H1 (cell line): ENCODE measurements at regions not wholly inside any gene's neighbourhood (a gene's known extent, or its start where the extent isn't known, plus 50 kb on each side); places are given as distances from the start of the nearest gene placed in this dataset.

Experiments used
- CTCF ChIA-PET: fragments of 300-600 bp; sonication (Branson Sonifier 250); formaldehyde crosslinking; loops from one replicate; lab custom pipeline; 2021; ENCODE audit not compliant: partially characterized antibody; lab: Charles Lee
- POLR2A ChIA-PET: fragments of 300-600 bp; sonication (Branson Sonifier 250); formaldehyde crosslinking; loops from one replicate; lab custom pipeline; 2021; ENCODE audit warnings: inconsistent platforms; ENCODE audit not compliant: partially characterized antibody; lab: Charles Lee
- DNase-seq, 2 experiments: peaks; one replicate each; pipeline versions ENCODE4 v3.0.0 to v3.0.0-alpha.2; 2010 to 2022; ENCODE audit warnings: low spot score in 2 of 2, low read depth in 1 of 2, mixed read lengths in 1 of 2
- FAIRE-seq: peaks from 2 replicates; lab custom pipeline; 2011; peaks lifted over from hg19 to GRCh38; lab: Jason Lieb, UNC
- H2AFZ ChIP-seq: 2 replicates; pipeline ENCODE4 v1.8.1; 2012; ENCODE audit warnings: low read length, inconsistent platforms
- H2AK5ac ChIP-seq: 2 replicates; pipeline ENCODE4 v1.6.1; 2013; ENCODE audit warnings: low read depth, low read length
- H2BK120ac ChIP-seq: replicated peaks from 2 replicates; pipeline ENCODE3; 2013; ENCODE audit warnings: low read depth, low read length, inconsistent platforms
- H2BK12ac ChIP-seq: 2 replicates; pipeline ENCODE4 v1.6.1; 2013; ENCODE audit warnings: low read depth, low read length
- H2BK15ac ChIP-seq: 2 replicates; pipeline ENCODE4 v1.6.1; 2013; ENCODE audit warnings: low read length
- H2BK20ac ChIP-seq: 2 replicates; pipeline ENCODE4 v1.6.1; 2013; ENCODE audit warnings: low read length
- H2BK5ac ChIP-seq: 2 replicates; pipeline ENCODE4 v1.6.1; 2013; ENCODE audit warnings: low read depth, low read length
- H3K14ac ChIP-seq: 2 replicates; pipeline ENCODE4 v1.6.1; 2013; ENCODE audit warnings: inconsistent platforms; ENCODE audit not compliant: insufficient read length
- H3K18ac ChIP-seq: 2 replicates; pipeline ENCODE4 v1.6.1; 2013; ENCODE audit warnings: low read length; ENCODE audit errors: extremely low read depth
- H3K23ac ChIP-seq: 2 replicates; pipeline ENCODE4 v1.6.1; 2013; ENCODE audit warnings: inconsistent platforms; ENCODE audit not compliant: insufficient read length
- H3K23me2 ChIP-seq: 2 replicates; pipeline ENCODE4 v1.6.1; 2013; ENCODE audit warnings: low read depth, low read length
- H3K27ac ChIP-seq: 2 replicates; pipeline ENCODE4 v1.6.1; 2011; ENCODE audit warnings: low read depth, low read length, inconsistent platforms
- H3K27me3 ChIP-seq, 4 experiments: replicated peaks in 1 of 4; 1 replicate in 1 of 4; 2 replicates in 3 of 4; pipeline versions ENCODE4 v1.6.1 to v1.8.1; 2011 to 2013; ENCODE audit warnings: low read length in 3 of 4, mild to moderate bottlenecking in 3 of 4, inconsistent platforms in 2 of 4, mixed read lengths in 2 of 4, moderate library complexity in 1 of 4; ENCODE audit not compliant: control insufficient read depth in 3 of 4, insufficient read depth in 3 of 4; ENCODE audit errors: extremely low read depth in 1 of 4
- H3K36me3 ChIP-seq, 4 experiments: 2 replicates each; pipeline versions ENCODE4 v1.6.1 to v1.8.1; 2011 to 2013; ENCODE audit warnings: mild to moderate bottlenecking in 4 of 4, low read length in 3 of 4, moderate library complexity in 2 of 4, control low read depth in 1 of 4, inconsistent platforms in 1 of 4; ENCODE audit not compliant: insufficient read depth in 4 of 4, control insufficient read depth in 2 of 4
- H3K4ac ChIP-seq: replicated peaks from 2 replicates; pipeline ENCODE3; 2013; ENCODE audit warnings: low read length, low read depth, mixed read lengths, inconsistent platforms; ENCODE audit not compliant: insufficient read length
- H3K4me1 ChIP-seq, 4 experiments: replicated peaks in 1 of 4; 1 replicate in 1 of 4; 2 replicates in 3 of 4; pipeline versions ENCODE4 v1.6.1 to v1.8.1; 2011 to 2013; ENCODE audit warnings: low read length in 3 of 4, inconsistent platforms in 2 of 4, mixed read lengths in 1 of 4; ENCODE audit not compliant: insufficient read depth in 4 of 4, control insufficient read depth in 3 of 4
- H3K4me2 ChIP-seq, 2 experiments: 2 replicates each; pipeline versions ENCODE4 v1.6.1 to v1.8.1; 2011 to 2013; ENCODE audit warnings: low read depth in 2 of 2, low read length in 2 of 2, control low read depth in 1 of 2, inconsistent platforms in 1 of 2, mild to moderate bottlenecking in 1 of 2; ENCODE audit not compliant: insufficient read depth in 1 of 2
- H3K4me3 ChIP-seq, 4 experiments: fragments of 200-600, 300-600 bp in 1 of 4; sonication (generic), shearing (Covaris generic), sonication (Bioruptor Twin) in 1 of 4; 2 replicates each; pipeline versions ENCODE4 v1.5.1 to v1.8.1; 2011 to 2016; ENCODE audit warnings: low read length in 4 of 4, low read depth in 3 of 4, control low read depth in 2 of 4, inconsistent platforms in 2 of 4, mild to moderate bottlenecking in 2 of 4, mixed read lengths in 1 of 4, moderate library complexity in 1 of 4; ENCODE audit not compliant: insufficient read depth in 2 of 4; ENCODE audit errors: extremely low read depth in 1 of 4
- H3K56ac ChIP-seq: replicated peaks from 2 replicates; pipeline ENCODE3; 2013; ENCODE audit warnings: low read depth, mild to moderate bottlenecking, mixed read lengths, low read length, inconsistent platforms; ENCODE audit not compliant: insufficient read length
- H3K79me1 ChIP-seq: 2 replicates; pipeline ENCODE4 v1.6.1; 2013; ENCODE audit warnings: low read depth, low read length, control low read depth
- H3K79me2 ChIP-seq, 2 experiments: 2 replicates each; pipeline versions ENCODE4 v1.6.1 to v1.8.1; 2012 to 2013; ENCODE audit warnings: low read length in 2 of 2, mild to moderate bottlenecking in 2 of 2, inconsistent platforms in 1 of 2; ENCODE audit not compliant: insufficient read depth in 2 of 2, control insufficient read depth in 1 of 2
- H3K9ac ChIP-seq, 4 experiments: replicated peaks in 1 of 4; 1 replicate in 1 of 4; 2 replicates in 3 of 4; pipeline versions ENCODE4 v1.6.1 to v1.8.1; 2011 to 2013; ENCODE audit warnings: low read depth in 3 of 4, low read length in 3 of 4, control low read depth in 2 of 4, mild to moderate bottlenecking in 2 of 4, moderate library complexity in 2 of 4, inconsistent platforms in 1 of 4; ENCODE audit errors: extremely low read depth in 1 of 4
- H3K9me3 ChIP-seq, 2 experiments: 2 replicates each; pipeline versions ENCODE4 v1.6.1 to v1.8.1; 2012 to 2013; ENCODE audit warnings: mild to moderate bottlenecking in 2 of 2, moderate library complexity in 2 of 2, control low read depth in 1 of 2, inconsistent platforms in 1 of 2, low read depth in 1 of 2, low read length in 1 of 2, mixed read lengths in 1 of 2; ENCODE audit not compliant: insufficient read depth in 2 of 2
- H4K20me1 ChIP-seq, 2 experiments: replicated peaks in 1 of 2; 2 replicates each; pipeline versions ENCODE3 to v1.8.1; 2011 to 2013; ENCODE audit warnings: inconsistent platforms in 2 of 2, low read length in 2 of 2, mild to moderate bottlenecking in 1 of 2; ENCODE audit not compliant: insufficient read depth in 2 of 2, control insufficient read depth in 1 of 2
- H4K5ac ChIP-seq: 2 replicates; pipeline ENCODE4 v1.6.1; 2013; ENCODE audit warnings: low read length, low read depth, mixed read lengths, inconsistent platforms; ENCODE audit not compliant: insufficient read length
- H4K8ac ChIP-seq: 2 replicates; pipeline ENCODE4 v1.8.0; 2013; ENCODE audit warnings: mild to moderate bottlenecking, moderate library complexity, low read length, inconsistent platforms; ENCODE audit not compliant: insufficient read depth; ENCODE audit errors: extremely low read depth
- H4K91ac ChIP-seq: replicated peaks from 2 replicates; pipeline ENCODE3; 2013; ENCODE audit warnings: low read length, mixed read lengths, inconsistent platforms; ENCODE audit not compliant: insufficient read length
- CBX5 ChIP-seq: fragments of 300-800, 300-1000 bp; sonication (generic); IDR thresholded peaks from 2 replicates; pipeline ENCODE4 v1.7.1; 2016; ENCODE audit warnings: antibody characterized with exemption, low read length, low read depth
- E2F6 ChIP-seq: IDR thresholded peaks from 2 replicates; pipeline ENCODE4 v1.6.1; 2012; ENCODE audit warnings: inconsistent platforms
- EZH2 ChIP-seq: fragments of 200-600 bp; sonication (generic); IDR thresholded peaks from 2 replicates; pipeline ENCODE4 v1.7.1; 2012; ENCODE audit warnings: low read depth, mild to moderate bottlenecking, moderate library complexity, low read length, inconsistent platforms; ENCODE audit not compliant: severe bottlenecking
- FOSL1 ChIP-seq: IDR thresholded peaks from 2 replicates; pipeline ENCODE4 v1.6.1; 2011; ENCODE audit warnings: mild to moderate bottlenecking, low read depth, low read length, moderate library complexity; ENCODE audit not compliant: insufficient read depth
- GABPA ChIP-seq: IDR thresholded peaks from 2 replicates; pipeline ENCODE4 v1.6.1; 2011; ENCODE audit warnings: mild to moderate bottlenecking, low read length, moderate library complexity, borderline replicate concordance; ENCODE audit not compliant: insufficient read depth
- JUND ChIP-seq: IDR thresholded peaks from 2 replicates; pipeline ENCODE4 v1.6.1; 2011; ENCODE audit warnings: mild to moderate bottlenecking, improper control_type of control experiment, low read length
- MAFK ChIP-seq: IDR thresholded peaks from 2 replicates; pipeline ENCODE4 v1.6.1; 2012; ENCODE audit warnings: low read depth, mild to moderate bottlenecking, improper control_type of control experiment, low read length
- POLR2A ChIP-seq, 2 experiments: IDR thresholded peaks; 1 replicate in 1 of 2; 2 replicates in 1 of 2; pipeline ENCODE4 v1.6.1; 2011; ENCODE audit warnings: low read depth in 2 of 2, low read length in 2 of 2, mild to moderate bottlenecking in 2 of 2; ENCODE audit errors: control extremely low read depth in 1 of 2
- POU5F1 ChIP-seq: IDR thresholded peaks from 2 replicates; pipeline ENCODE4 v1.6.1; 2011; ENCODE audit warnings: low read depth, mild to moderate bottlenecking, low read length, moderate library complexity
- RAD21 ChIP-seq, 2 experiments: IDR thresholded peaks in 1 of 2; conservative IDR thresholded peaks in 1 of 2; 2 replicates each; pipeline ENCODE4 v1.6.1; 2011; ENCODE audit warnings: low read depth in 2 of 2, low read length in 2 of 2, improper control_type of control experiment in 1 of 2, inconsistent platforms in 1 of 2, mild to moderate bottlenecking in 1 of 2, moderate library complexity in 1 of 2
- RBBP5 ChIP-seq: IDR thresholded peaks from 2 replicates; pipeline ENCODE4 v1.7.1; 2012; ENCODE audit warnings: low read depth, mild to moderate bottlenecking, inconsistent platforms, low read length, moderate library complexity, borderline replicate concordance
- SAP30 ChIP-seq: fragments of 300-600 bp; sonication (generic); IDR thresholded peaks from 2 replicates; pipeline ENCODE4 v1.7.1; 2012; ENCODE audit warnings: low read length, moderate library complexity, mild to moderate bottlenecking, inconsistent platforms; ENCODE audit not compliant: insufficient read depth, insufficient replicate concordance
- SIX5 ChIP-seq: IDR thresholded peaks from 2 replicates; pipeline ENCODE4 v1.6.1; 2011; ENCODE audit warnings: mild to moderate bottlenecking, low read depth, low read length
- SP4 ChIP-seq: IDR thresholded peaks from 2 replicates; pipeline ENCODE4 v1.6.1; 2012; ENCODE audit warnings: low read length, inconsistent platforms
- TEAD4 ChIP-seq: IDR thresholded peaks from 2 replicates; pipeline ENCODE4 v1.6.1; 2012; ENCODE audit warnings: low read depth, low read length, inconsistent platforms, mixed read lengths
- WGBS, 2 experiments: shearing (Covaris generic) in 1 of 2; methylation state at CpG; one replicate each; pipeline versions ENCODE4 v1.1.6 to v1.1.7; 2013 to 2015; ENCODE audit warnings: low lambda C conversion rate in 2 of 2, mixed read lengths in 2 of 2, inconsistent platforms in 1 of 2, low coverage in 1 of 2, missing lambda C conversion rate in 1 of 2; ENCODE audit not compliant: insufficient replicate concordance in 2 of 2, insufficient coverage in 1 of 2, insufficient read length in 1 of 2; ENCODE audit errors: extremely low coverage in 1 of 2, missing lambda C conversion rate in 1 of 2; 5-methylcytosine and 5-hydroxymethylcytosine counted together

GRCh38 chr4:53779025-53779424 is 187.7 kb upstream of the LNX1 start:
- Histone ChIP-seq H2AK5ac (no peak overlapping the region), H3K79me1 (no peaks in the 10 kb centered on the region), H3K18ac (no peak overlapping the region), H3K4me1 (no peaks in the 10 kb centered on the region), H3K79me2 (no peaks in the 10 kb centered on the region), H3K27ac (no peak overlapping the region), H3K9ac (no peak overlapping the region), H4K20me1 (no peaks in the 10 kb centered on the region), H4K5ac (no peak overlapping the region), H3K56ac (no peak overlapping the region), H4K8ac (no peak overlapping the region), H3K23ac (no peak overlapping the region), H2AFZ (no peak overlapping the region), H3K27me3 (peaks cover 0 to 1% (median 0%) of the 10 kb centered on the region in 4 experiments; a peak in 1 of 7 replicates), H3K23me2 (peaks cover 3% of the 10 kb centered on the region; the same call in 1 of the 2 replicates), H3K36me3 (no peaks in the 10 kb centered on the region), H2BK5ac (no peak overlapping the region), H3K14ac (no peak overlapping the region), H4K91ac (no peak overlapping the region), H3K9me3 (no peaks in the 10 kb centered on the region), H2BK12ac (no peak overlapping the region), H2BK120ac (no peak overlapping the region), H3K4me3 (no peak overlapping the region), H2BK15ac (no peak overlapping the region), H2BK20ac (no peak overlapping the region), H3K4ac (no peak overlapping the region), H3K4me2 (no peak overlapping the region)
- no peak for DNase-seq
- FAIRE-seq, result no peak
- POLR2A ChIA-PET, result no interaction called here
- CTCF ChIA-PET, result no interaction called here
- no peak for TF ChIP-seq E2F6
- no peak for TF ChIP-seq CBX5
- TF ChIP-seq JUND, result no peak
- no peak for TF ChIP-seq MAFK
- TF ChIP-seq SAP30, result no peak
- no peak for TF ChIP-seq GABPA
- no peak for TF ChIP-seq RBBP5
- no peak for TF ChIP-seq RAD21 (IDR thresholded peaks at IDR 0.05 in 1 of 2, conservative IDR thresholded peaks at IDR 0.05 in 1 of 2; ENCODE audit: low read depth in 2 of 2, low read length in 2 of 2)
- TF ChIP-seq SIX5, result no peak
- TF ChIP-seq POU5F1, result no peak
- TF ChIP-seq POLR2A (IDR thresholded peaks at IDR 0.05; ENCODE audit: control extremely low read depth in 1 of 2, low read depth in 2 of 2, low read length in 2 of 2), result no peak
- no peak for TF ChIP-seq FOSL1
- TF ChIP-seq EZH2, result no peak
- no peak for TF ChIP-seq SP4
- no peak for TF ChIP-seq TEAD4
- 87% methylated on average over 3 of the region's 3 CpGs; no CpG with 5 or more reads in 1 of the 2 experiments for WGBS, 2 experiments
